NCI-H2029 treated with DMSO at 0.1 percent for 48 hours (cell line): ENCODE measurements at regions not wholly inside any gene's neighbourhood (a gene's known extent, or its start where the extent isn't known, plus 50 kb on each side); places are given as distances from the start of the nearest gene placed in this dataset.

Experiments
- DNase-seq: peaks from one replicate; lab custom pipeline; 2025; lab: John Stamatoyannopoulos, UW

DNA sequence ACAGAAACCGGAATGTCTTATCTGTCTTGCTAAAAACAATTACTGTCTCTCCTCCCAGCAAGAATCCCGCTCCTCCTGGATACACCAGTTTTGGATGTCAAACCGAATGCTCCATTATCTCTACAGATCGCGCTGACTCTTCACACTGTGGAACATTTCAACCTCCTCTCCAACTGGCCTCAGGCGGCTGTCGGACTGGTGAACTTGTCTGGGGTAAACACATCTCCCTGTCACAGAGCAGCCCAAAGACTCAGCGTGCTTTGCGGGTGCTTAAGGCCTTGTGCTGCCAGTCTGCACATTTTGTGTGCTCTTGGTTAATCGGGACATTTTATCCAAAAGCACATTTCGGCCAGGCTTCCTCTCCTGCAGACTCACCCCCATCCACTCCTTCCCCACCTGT is 173.1 kb downstream of the ICOS start:
- DNase-seq = no peak

DNA sequence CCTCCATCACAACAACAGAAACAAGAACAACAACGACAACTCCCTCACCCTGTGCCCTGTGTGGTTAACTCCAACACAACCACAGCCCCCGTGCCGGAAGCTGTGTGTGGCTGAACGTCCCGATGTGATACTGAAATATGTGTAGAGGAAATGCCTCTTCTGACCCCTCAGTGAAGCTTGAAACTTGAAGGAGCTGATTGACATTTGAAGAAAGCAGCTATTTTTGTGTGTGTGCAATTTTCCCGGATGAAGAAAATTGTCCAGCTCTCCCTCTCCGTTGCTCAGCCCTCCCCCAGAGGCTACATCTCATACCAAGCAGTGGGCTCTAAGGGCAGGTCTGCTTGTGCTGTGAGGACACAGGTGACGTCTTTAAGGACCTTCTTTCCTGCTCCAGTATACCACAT is 173.8 kb downstream of the ICOS start:
- DNase-seq = no peak

DNA sequence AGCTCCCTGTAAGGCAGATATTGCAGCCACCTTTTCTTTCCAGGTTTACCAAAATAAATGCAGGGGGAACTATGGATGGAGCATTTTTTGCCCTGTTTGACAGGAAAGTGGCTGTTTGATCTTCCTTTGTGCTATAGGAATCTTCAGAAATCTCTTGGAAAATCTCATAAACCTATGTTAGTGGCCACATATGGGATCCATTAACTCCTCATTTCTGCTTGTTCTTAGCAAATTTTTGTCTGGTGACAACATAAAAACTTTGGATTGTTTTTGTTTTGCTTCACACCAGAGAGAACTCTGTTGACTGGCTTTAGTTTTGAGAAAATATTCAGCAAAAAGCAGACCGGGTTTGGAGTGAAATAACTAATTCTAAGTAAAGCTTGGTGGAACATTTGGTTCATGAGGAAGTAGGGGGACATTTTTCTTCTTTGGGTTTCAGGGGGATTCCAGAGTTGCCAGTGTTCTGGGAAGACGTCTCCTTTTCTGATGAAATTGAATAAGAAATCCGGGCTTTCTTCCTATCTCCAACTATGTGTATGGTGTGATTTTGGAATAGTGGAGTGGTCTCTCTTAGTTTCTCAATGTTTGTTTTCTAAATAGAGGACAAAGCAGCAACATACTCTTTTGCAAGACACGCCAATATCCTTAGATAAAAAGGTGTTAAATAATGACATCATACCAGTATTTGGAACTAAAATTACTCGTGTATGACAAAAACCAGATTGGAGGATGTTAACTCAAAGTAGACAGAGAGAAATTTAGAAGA is 174.4 kb downstream of the ICOS start:
- no peak for DNase-seq

DNA sequence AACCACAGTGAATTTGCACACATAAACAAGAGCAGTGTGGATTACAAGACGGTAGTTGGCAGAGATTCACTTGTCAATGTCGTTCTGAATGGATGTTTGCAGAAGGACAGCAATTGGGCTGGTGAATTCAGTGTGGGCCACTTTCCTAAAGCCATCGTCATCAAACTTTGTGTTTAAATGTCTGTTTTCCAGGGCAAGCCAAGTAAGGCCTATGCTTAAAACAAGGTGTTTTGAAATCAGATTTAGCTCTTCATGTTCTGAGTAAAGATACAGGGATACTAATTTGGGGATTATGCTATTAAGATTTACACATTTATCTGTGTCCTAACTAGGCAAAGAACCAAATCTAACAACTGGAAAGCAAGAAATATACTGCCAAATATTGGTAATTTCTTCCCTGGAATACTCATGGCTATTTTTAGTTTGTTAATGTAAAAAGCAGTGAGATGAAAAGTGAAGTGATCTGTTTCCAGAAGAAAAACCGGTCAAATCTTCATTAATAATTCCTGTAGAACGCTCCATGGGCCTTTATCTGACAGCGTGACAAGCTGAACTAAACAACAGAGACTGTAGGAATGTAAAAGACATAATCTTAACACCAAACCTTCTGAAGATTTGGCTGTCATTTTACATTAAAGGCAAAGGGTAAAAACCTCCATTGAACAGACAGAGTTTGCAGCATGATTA is 175.7 kb downstream of the ICOS start:
- DNase-seq = no peak

DNA sequence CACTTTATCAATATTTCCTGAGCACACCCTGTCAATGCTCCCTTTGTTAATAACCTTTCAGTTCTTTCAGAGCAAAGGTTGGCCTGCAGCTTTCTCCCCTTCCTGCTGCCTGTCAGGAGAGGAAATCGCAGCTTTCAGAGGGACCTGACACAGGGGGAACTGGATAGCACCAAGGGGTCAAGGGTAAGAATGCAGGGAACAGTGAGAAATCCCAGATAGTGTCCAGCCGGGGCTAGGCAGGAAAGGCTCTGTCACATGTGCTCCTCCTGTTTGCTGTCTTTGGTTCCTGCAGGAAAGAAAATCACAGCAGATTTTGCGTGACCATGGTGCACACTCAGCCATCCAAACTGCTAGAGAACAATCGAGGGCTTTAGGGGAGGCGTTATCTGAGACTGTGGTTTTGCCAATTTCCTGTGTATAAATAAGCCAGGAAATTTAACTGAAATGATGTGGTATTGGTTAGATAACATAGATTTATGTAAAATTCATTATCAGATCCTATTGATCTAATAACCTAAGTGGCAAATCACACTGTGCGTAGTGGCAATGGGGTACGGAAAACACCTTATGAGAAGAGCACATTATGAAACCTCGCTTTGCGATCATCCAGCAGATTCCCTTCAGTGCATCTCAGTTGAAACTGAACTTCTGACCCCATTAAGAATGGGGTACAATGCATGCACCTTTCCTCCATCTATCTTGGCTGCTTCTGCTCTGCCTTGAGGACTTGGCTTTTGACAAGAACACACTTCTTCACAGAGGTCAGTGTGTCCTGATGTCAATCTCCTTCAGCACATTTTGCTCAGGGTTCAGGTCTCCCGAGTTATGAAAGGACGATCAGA is 178.0 kb downstream of the ICOS start:
- no peak for DNase-seq

DNA sequence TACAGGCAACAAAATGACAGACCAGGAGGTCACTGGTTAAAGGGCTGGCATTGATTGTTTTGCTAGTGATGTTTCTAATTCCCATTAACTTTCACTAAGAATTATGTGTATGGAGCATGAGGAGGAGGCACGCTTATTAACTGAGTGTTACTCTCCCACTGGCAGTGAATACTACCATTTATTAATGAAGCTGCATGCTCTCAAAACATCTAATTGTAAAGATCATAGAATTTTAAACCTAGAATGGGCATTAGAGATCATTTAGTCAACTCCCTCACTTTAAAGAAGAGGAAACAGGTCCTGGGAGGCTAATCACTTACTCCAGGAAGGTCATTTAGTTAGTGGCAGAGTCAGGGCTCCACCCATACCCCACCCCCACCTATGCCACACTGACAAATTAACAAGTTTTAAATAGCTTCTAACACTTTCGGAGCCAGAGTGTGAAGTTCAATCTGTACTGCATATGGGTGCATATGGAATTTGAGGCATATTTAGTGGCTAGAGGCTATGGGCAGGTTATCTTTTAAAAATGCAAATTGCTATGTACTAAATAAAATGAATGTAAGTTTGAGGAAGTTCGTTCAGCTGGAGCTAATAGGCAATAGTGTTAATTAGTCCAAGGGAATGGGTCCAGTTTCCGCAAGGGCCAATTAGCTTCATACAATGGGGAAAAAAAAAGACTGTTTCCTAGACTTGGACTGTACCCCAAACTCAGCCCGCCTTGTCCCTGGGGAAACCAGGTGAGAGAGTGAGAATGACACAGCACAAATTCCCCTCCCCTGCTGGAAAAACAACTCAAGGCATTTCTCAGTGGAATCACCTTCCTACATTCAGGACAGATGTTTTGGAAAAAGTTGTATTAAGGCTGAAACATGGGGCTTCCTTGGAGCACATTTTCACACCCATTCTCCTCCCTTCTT is 178.8 kb downstream of the ICOS start:
- no peak for DNase-seq

DNA sequence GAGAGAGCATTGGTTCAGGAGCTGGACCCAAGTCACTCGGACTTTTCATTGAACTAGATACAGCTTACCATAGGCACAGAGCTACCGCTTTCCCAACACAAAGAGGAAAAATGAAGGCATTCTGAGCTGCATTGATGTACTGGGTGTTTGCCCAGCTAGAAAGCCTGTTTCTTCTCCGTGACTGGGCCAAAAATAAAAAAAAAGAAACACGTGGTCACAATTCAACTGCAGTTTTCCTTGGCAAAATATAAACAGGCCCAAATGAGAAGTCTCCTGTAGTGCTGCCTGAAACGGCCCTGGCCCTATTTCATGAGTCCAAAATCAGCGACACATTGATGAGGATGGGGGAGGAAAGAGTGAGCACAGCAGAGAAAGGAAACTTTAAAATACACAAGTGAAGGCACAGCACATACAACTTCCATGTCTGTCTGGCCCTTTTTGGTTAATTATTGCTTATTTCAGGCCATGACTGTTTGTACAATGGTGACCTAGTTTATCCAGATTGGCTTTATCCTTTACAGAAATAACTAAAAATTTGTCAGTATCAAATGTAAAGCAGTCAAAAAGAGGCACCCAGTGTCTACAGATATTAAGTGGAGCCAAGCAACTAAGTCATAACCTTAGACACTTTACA is 179.7 kb downstream of the ICOS start:
- no peak for DNase-seq

DNA sequence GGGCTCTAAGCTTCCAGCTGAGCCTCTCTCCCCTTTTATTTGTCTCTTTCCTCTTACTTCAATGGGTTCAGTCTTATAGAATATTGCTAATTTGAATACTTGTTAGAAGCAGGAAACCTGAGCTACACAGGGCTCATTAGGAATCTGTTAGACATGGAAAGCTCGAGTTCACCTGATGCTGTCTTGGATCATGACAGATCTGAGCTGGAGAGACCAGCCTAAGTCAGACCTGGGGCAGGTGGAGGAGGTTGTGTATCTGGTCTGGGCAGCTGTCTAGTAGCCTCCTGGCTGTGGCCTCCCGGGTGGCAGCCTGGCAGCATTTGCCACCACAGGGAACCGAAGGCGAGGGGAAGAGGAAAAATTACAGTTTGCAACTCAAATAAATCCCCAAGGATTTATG is 185.9 kb downstream of the ICOS start:
- no peak for DNase-seq

DNA sequence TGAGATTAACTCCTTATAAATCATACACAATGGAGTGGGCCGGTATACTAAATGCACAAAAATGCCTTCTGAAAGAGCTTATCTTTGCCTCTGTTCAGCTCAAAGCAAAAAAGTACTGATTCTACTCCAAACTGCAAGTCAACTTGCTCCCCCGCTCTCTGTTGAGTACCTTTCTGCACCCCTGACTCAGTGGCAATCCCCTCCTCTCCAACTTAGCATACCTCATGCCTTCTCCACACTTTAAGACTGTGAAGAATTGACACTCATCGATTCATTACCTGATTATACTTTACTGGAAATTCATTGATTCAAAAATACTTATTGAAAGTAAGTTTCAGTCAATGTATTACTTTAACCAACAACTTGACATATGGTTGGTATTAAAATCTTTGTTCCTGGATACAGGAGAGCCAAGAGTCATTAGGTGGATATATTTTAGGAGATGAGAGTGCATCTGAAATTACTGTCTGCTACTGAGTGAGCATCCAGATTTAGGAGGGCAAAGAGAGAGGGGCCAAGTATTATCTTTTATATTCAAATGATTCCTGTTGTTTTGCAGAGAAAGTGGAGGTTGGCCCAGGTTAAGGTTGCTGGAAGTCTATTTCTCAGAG is 187.7 kb downstream of the ICOS start:
- DNase-seq = no peak

DNA sequence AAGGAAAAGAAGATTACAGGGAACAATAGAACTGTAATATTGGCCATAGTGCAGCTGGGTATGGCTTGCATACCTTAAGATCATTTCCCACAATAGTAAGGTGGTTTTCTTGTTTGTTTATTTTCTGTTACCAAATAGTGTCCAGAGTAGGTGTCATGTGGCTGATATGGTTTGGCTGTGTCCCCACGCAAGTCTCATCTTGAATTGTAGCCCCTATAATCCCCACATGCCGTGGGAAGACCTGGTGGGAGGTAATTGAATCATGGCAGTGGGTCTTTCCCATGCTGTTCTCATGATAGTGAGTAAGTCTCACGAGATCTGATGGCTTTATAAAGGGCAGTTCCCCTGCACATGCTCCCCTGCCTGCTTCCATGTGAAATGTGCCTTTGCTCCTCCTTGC is 190.1 kb downstream of the ICOS start:
- DNase-seq = no peak

DNA sequence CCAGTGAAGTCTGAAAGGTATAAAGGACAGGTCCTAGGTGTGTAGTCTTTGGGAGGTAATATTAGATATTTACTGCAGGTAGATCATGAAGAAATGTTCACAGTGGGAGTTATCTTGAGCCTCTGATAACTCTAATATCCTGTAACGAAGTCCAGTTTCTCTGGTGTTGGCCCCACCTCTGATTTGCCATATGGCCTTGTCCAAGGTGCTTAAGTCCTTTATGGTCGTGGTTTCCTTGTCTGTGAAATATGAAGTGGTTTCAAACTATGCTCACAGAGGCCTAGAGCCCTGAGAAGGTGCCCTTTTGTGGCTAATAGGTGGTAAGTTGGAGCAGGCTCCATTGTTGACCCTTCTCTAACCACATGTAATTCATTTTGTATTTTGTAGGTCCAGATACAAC is 190.7 kb downstream of the ICOS start:
- DNase-seq = no peak

DNA sequence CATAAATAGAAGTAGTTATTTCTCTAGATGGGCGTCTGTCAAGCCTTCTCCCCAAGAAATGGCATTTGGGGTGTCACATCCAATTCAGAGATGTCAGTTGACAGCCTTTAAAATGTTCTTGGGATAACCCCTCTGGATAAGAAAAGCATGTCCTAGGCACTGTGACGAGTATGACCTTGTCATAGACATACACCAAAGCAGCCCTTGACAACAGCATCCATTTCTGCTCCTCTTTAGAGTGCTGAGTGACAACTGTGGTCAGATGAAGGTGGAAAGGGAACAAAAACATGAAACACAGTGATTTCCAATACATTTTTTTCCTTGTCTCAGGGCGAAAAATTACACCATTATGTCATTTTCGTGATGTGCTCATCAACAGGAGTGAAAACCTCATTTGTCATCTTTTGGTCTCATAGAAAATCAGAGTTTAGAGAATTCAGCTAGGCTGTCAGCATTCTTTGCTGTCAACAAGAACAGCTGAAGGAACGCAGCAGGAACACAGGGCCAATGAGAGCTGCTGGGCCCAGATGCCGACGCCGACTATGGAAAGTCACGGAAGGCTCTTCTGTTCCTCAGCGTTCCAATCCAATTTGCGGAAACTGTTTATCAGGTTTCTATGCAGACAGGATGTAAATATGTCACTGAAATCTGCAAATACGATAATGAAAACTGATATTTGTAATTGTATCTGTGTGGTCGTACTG is 193.2 kb downstream of the ICOS start:
- no peak for DNase-seq

DNA sequence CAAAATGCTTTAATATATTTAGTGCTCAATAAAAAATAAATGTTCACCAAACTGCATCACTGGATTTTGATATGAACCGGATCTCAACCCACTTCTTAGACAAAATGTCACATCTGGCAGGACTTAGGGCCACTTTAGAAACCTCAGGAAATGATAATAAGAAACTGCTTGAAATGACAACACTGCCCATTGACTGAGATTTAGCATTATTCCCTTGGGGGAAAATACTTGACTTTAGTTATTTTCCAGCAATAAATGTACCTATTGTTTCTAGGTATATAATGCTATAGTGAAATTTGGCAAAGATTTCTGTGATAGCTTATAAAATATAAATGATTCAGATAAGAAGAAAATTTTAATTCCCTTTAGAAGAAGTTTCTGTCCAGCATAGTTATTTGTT is 195.1 kb downstream of the ICOS start:
- DNase-seq = no peak

DNA sequence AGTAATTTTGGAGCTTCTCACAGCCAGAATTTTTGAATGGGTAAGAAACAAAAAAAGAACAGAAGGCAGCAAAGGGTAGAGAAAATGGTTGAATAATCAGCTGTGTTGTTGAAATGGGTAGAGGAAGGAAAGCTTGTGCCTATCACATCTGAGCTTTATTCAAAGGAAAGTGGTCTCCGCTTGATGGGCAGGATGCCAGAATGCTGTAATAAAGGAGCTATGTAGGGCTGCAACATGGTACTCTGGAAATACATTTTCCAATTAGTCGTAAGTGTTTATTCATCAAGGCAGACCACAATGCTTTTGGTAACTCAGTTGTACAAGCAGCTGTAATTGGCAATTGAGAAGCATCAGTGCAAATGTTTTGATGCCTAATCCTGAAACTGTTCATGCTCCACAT is 196.9 kb downstream of the ICOS start:
- DNase-seq = no peak

DNA sequence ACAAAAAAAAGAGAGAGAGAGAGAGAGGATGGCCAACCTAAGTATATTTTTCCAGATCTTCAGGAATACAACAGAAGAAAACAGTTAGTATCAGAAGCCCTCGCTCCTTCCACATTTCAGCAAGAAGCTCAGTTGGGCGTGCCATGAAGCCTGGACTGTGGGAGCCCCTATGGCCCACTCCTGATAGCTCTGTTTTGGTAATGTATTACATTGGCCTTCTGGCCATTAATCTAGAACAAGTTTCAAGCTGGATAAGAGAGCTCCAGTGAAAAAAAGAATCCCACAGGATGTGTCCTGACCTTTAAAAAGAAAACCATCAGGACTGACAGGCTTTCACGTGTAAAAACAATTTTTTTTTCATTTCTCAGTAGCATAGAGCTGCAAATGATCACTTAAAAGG is 197.9 kb downstream of the ICOS start:
- DNase-seq = no peak

DNA sequence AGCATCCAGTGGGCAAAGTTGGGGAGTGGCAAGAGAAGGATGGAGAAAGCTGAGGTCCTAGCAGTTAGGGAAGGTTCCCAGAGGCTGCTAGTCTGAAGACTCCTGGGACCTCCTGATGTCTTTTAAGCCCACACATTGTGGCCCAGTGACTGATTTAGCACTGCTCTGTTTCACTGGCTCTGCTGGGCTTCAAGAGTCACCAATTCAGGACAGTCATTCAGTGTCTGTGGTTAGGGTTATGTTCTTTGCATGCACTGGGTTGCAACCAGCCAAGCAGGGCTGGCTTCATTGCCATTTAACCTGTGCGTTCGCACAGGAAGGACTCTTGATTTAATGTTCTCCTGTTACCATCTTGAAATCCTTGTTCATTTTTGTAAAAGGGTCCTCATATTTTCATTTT is 199.2 kb downstream of the ICOS start:
- DNase-seq = no peak

DNA sequence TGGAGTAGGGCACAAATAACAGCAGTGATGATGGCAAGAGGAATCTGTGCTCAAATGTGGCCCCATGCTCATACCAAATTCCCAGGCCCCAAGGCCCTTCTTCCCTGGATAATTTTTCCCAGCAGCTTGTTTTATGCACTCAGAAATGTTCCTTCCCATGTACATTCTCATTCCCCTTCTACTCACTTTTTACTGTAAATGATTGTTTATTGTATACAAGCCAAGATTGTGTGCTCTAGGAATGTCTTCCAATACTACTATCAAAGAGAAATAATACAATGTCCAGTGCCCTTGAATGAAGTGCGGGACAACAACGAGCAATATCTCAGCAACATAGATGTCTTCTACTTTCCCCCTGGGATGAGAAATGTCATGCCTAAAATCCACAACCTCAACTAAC is 201.6 kb downstream of the ICOS start:
- no peak for DNase-seq

DNA sequence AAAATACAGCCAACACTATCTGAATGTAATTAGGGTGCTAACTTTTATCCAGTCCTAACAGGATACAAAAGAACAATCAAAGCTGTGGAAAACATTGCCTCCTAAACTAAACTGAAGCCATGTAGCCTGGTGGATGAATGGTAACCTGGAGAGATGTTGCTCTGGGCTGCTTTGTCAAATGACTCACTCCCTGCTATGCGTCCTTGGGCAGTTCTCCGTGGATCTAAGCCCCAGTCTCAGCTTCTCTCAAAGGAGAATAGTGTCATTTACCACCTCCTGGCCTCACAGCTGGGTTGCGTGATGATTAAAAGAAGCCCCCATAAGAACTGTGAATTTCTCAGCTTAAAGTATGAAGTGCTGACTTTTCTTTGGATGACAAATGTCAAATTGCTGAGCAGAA is 203.7 kb downstream of the ICOS start:
- DNase-seq = no peak

DNA sequence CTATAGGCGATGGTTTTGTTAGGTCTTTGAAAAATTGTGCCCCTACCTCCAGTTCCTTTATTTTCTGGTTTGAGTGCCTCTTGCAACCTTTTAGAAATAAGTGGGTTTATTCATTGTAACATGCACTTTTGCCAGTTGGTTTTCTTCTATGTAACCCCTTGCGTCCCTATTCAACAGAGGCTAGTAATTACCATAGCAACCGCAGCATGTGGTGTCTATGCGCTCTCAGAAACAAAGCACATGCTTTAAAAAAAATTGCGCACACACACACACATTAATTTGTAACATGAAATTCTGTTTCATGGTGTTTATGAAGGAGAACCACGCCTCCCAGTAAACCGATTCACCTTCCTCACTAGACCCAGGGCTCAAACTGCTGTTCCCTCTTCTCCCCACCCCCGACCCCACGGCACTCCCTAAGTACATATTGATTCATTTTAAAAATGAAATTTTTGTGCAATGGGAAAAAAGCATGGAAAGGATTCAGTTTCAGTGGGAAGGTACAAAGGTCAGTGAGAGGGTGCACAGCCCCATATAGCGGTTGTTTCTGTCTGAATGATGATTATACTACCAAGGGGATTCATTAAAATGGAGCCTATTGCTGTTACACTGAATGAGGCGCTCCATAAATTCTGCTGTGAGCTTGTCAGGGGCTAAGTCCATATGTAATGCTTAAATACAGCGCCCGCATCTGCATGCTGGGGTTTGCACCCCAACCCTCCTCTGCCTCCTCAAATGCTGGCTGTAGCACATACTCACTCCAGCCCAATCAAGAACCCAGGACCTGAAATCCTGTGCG is 206.9 kb downstream of the ICOS start:
- DNase-seq = no peak

DNA sequence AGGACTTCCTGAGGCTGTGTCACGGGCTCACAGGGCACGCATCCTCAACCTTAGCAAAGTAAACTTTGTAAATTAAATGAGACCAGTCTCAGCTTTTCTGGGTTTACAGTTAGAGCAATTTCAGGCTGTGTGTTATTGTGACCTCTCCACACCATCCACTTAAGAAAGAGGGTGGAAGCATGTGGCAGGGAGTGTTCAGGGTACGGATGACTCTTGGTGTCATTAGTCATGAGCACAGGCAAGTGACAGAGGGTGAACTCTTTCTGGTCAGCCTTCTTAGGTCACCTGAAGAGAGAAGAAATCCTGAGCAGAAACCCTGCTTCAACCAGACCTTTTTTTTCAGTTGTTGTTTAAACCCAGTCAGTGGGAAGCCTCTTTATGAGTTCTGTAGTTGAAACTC is 207.9 kb downstream of the ICOS start:
- DNase-seq = no peak
